ENCODE measurements at regions not wholly inside any gene's neighbourhood (a gene's known extent, or its start where the extent isn't known, plus 50 kb on each side); places are given as distances from the start of the nearest gene placed in this dataset.
A peak's percentile ranks its signal among the peaks of the same experiment; 100 is the strongest.

- Histone ChIP-seq H3K4me1 (ENCODE audit: control insufficient read depth, insufficient read depth, low read length) (no peaks in the 10 kb centered on the region), H3K27me3 (ENCODE audit: control insufficient read depth, insufficient read depth, low read length) (no peaks in the 10 kb centered on the region), H3K4me3 (ENCODE audit: low read length) (no peak overlapping the region), H3K9ac (ENCODE audit: low read length) (no peak overlapping the region), H3K36me3 (ENCODE audit: control insufficient read depth, insufficient read depth, low read length) (no peaks in the 10 kb centered on the region), H3K27ac (ENCODE audit: low read depth, low read length) (no peak overlapping the region)
Measured at GRCh38 chr3:115533218-115533617, 90.1 kb upstream of the GAP43 start.

- H3K4me3 ChIP-seq (ENCODE audit: low read length): no peak overlapping the region
- no peak overlapping the region for H3K9ac ChIP-seq (ENCODE audit: low read length)
- H3K36me3 ChIP-seq (ENCODE audit: control insufficient read depth, insufficient read depth, low read length): no peaks in the 10 kb centered on the region
- no peaks in the 10 kb centered on the region for H3K27me3 ChIP-seq (ENCODE audit: control insufficient read depth, insufficient read depth, low read length)
- H3K4me1 ChIP-seq (ENCODE audit: control insufficient read depth, insufficient read depth, low read length): no peaks in the 10 kb centered on the region
- no peak overlapping the region for H3K27ac ChIP-seq (ENCODE audit: low read depth, low read length)
Measured at GRCh38 chr3:115536171-115536570, 87.1 kb upstream of the GAP43 start.

DNA sequence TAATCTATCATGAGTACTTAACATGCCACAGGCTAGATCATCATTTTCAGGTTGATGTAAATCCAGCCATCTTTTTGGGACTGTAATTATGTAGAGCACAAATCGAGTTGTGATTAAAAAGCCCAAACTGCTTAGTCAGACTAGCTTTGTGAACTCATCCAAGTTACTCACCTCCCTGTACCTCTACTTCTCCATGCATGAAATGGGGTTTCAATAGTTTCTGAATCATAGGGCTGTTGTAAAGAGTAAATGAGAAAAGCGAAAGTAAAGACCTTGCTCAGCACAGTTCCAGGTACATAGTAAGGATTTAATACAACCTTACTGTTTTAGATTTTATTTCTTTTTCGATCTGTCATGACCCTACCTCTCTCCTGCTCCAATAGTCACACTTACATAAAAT is 85.6 kb upstream of the GAP43 start:
- Histone ChIP-seq H3K27ac (ENCODE audit: low read depth, low read length) (no peak overlapping the region), H3K9ac (ENCODE audit: low read length) (no peak overlapping the region), H3K36me3 (ENCODE audit: control insufficient read depth, insufficient read depth, low read length) (no peaks in the 10 kb centered on the region), H3K4me1 (ENCODE audit: control insufficient read depth, insufficient read depth, low read length) (no peaks in the 10 kb centered on the region), H3K27me3 (ENCODE audit: control insufficient read depth, insufficient read depth, low read length) (no peaks in the 10 kb centered on the region), H3K4me3 (ENCODE audit: low read length) (no peak overlapping the region)

DNA sequence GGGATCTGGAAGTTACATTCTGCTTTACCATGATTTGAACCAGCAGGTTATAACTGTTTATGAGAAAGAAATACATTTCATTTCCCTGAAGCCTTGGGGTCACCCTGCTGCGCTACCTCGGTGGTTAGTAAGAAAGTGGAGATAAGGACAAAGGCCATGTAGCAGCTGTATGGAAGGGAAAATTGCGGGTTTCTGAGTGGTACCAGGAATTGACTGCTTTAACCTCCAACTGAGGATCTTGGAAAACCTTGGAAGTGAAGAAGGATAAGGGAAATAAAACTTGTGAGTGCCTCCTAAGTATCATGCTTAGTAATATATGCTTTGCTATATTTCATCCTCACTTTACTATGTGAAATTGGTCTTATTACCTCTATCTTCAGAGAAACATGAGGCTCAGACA is 76.1 kb upstream of the GAP43 start:
- Histone ChIP-seq H3K4me3 (ENCODE audit: low read length) (no peak overlapping the region), H3K27me3 (ENCODE audit: control insufficient read depth, insufficient read depth, low read length) (no peaks in the 10 kb centered on the region), H3K4me1 (ENCODE audit: control insufficient read depth, insufficient read depth, low read length) (no peaks in the 10 kb centered on the region), H3K27ac (ENCODE audit: low read depth, low read length) (no peak overlapping the region), H3K9ac (ENCODE audit: low read length) (no peak overlapping the region), H3K36me3 (ENCODE audit: control insufficient read depth, insufficient read depth, low read length) (no peaks in the 10 kb centered on the region)

DNA sequence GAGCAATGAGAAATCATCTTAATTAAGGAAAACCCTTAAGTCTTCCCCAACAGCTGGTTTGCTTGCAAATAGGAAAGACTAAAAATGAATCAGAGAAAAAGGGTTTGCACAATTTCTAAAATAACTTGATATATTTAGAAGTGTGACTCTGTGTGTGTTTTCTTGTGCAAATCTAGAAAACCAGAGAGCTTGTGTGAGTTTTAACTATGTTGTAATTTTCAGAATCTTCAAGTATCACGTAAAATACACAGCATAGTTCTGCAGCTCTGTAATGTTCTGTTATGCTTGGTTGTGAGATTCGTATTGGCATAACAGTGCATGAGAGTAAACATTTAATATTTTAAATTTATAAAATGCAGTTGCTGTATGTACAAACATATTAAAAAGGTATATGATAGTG is 74.7 kb upstream of the GAP43 start:
- no peaks in the 10 kb centered on the region for H3K36me3 ChIP-seq (ENCODE audit: control insufficient read depth, insufficient read depth, low read length)
- no peaks in the 10 kb centered on the region for H3K4me1 ChIP-seq (ENCODE audit: control insufficient read depth, insufficient read depth, low read length)
- H3K27ac ChIP-seq (ENCODE audit: low read depth, low read length): no peak overlapping the region
- no peak overlapping the region for H3K9ac ChIP-seq (ENCODE audit: low read length)
- no peak overlapping the region for H3K4me3 ChIP-seq (ENCODE audit: low read length)
- no peaks in the 10 kb centered on the region for H3K27me3 ChIP-seq (ENCODE audit: control insufficient read depth, insufficient read depth, low read length)

DNA sequence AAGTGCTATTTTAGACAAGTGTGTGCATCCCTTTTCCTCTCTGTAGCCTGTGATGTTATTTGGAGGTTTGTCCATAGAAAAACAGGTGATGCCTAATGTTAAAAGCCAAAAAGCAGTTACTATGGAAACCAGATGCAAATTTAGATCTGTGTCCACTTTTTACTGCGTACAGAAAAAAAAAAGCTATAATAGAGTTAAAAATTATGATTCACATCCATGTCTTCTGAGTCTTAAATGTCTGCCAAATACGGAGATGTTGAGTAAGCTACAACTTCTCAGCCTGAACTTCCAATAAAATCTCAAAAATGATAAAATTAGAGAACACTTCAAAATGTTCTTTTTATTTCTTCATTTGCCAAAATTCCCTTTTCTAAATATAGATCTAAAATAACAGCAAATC is 74.2 kb upstream of the GAP43 start:
- Histone ChIP-seq H3K4me1 (ENCODE audit: control insufficient read depth, insufficient read depth, low read length) (no peaks in the 10 kb centered on the region), H3K27ac (ENCODE audit: low read depth, low read length) (no peak overlapping the region), H3K4me3 (ENCODE audit: low read length) (no peak overlapping the region), H3K27me3 (ENCODE audit: control insufficient read depth, insufficient read depth, low read length) (no peaks in the 10 kb centered on the region), H3K9ac (ENCODE audit: low read length) (no peak overlapping the region), H3K36me3 (ENCODE audit: control insufficient read depth, insufficient read depth, low read length) (no peaks in the 10 kb centered on the region)

DNA sequence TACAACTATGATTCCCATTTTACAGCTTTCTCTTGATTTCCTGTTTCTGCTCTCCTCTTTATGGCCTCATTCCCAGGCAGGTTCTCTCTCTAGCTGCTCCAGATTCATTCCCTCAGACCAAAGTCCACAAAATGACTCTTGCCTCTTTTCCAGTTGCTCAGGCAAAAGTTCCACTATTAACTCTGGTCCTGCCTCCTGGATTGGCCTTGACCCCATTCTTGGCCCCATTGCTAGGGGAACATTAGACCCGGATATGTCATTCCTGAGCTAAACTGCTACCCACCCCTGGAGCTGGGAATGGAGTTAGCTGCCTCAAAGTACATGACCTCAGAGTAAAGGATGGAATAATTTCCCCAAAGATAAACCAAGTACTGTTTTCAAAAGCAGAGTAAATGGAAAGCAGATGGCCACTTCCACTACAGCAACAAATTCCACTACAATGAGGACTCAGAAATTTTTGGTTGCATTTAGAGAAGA is 73.0 kb upstream of the GAP43 start:
- no peak overlapping the region for H3K9ac ChIP-seq (ENCODE audit: low read length)
- peak overlapping the region; percentile 14 for H3K27ac ChIP-seq (ENCODE audit: low read depth, low read length)
- no peaks in the 10 kb centered on the region for H3K36me3 ChIP-seq (ENCODE audit: control insufficient read depth, insufficient read depth, low read length)
- no peak overlapping the region for H3K4me3 ChIP-seq (ENCODE audit: low read length)
- no peaks in the 10 kb centered on the region for H3K27me3 ChIP-seq (ENCODE audit: control insufficient read depth, insufficient read depth, low read length)
- no peaks in the 10 kb centered on the region for H3K4me1 ChIP-seq (ENCODE audit: control insufficient read depth, insufficient read depth, low read length)

DNA sequence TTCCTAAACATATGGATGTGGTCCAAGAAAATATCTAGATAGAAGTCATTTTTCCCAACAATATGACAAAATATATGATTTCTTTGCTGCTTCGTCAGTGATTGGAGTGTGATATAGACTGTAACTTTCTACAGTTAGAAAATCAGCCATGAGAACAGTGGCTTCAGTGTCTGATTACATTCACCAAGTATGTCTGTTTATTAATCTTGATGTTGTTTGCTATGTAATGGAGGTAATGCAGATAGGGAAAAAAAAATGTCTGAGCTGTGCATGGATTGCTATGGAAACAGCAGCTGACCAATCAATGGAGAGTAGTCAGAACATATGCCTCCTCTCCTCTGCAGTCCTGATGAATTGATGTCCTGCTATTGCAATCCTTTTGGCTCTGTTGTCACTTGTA is 72.3 kb upstream of the GAP43 start:
- Histone ChIP-seq H3K4me1 (ENCODE audit: control insufficient read depth, insufficient read depth, low read length) (no peaks in the 10 kb centered on the region), H3K4me3 (ENCODE audit: low read length) (no peak overlapping the region), H3K36me3 (ENCODE audit: control insufficient read depth, insufficient read depth, low read length) (no peaks in the 10 kb centered on the region), H3K27ac (ENCODE audit: low read depth, low read length) (no peak overlapping the region), H3K27me3 (ENCODE audit: control insufficient read depth, insufficient read depth, low read length) (no peaks in the 10 kb centered on the region), H3K9ac (ENCODE audit: low read length) (no peak overlapping the region)

DNA sequence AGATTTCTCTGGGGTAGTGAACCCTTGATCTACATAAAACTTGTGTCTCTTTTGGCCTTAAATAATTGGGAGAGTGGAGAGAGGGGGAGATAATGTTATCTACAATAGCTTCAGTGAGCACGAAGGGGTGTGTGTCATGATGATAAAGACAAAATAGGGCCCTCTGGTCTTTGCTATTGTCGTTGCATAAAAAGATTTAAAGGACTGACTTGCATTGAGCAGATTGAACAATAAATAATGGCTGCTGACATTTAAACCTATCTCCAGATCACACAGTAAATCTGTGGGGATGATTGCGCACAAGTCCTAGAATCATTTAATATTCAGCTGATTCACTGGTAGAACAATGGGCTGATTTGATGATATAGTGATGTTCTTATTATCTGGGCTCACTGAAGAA is 71.3 kb upstream of the GAP43 start:
- Histone ChIP-seq H3K4me1 (ENCODE audit: control insufficient read depth, insufficient read depth, low read length) (no peaks in the 10 kb centered on the region), H3K27me3 (ENCODE audit: control insufficient read depth, insufficient read depth, low read length) (no peaks in the 10 kb centered on the region), H3K36me3 (ENCODE audit: control insufficient read depth, insufficient read depth, low read length) (no peaks in the 10 kb centered on the region), H3K4me3 (ENCODE audit: low read length) (no peak overlapping the region), H3K9ac (ENCODE audit: low read length) (no peak overlapping the region), H3K27ac (ENCODE audit: low read depth, low read length) (no peak overlapping the region)

DNA sequence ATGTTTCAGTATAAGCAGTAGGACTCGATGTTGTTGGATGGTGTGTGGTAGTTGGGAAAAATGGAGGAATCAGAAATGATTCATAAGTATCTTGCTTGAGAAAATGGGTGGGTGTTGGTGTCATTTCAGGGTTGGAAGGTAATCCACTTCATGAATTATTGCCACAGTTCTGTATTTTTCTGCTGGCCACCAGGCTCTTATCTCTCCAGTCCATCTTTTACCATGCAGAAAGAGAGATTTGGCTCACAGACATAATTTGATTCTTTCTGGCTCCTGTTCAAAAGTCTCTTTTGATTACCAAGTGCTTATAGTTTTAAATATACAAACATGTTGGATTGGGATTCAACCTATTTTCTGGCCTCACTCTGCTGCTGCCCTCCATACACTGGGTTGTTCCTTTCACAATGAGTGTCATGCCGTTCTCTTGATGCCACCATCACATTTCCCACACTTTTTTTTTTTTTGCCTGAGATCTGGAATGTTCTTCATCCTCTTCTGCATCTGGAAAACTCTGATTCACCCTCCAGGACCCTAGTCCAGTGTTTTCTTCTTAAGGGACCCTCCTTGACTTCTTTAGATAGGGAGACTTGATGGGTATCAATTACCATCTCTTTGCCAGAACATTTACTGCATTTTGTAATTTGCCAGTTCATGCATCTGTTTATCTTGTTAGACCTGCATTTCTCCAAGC is 69.4 kb upstream of the GAP43 start:
- Histone ChIP-seq H3K4me3 (ENCODE audit: low read length) (no peak overlapping the region), H3K27ac (ENCODE audit: low read depth, low read length) (no peak overlapping the region), H3K36me3 (ENCODE audit: control insufficient read depth, insufficient read depth, low read length) (no peaks in the 10 kb centered on the region), H3K9ac (ENCODE audit: low read length) (no peak overlapping the region), H3K4me1 (ENCODE audit: control insufficient read depth, insufficient read depth, low read length) (no peaks in the 10 kb centered on the region), H3K27me3 (ENCODE audit: control insufficient read depth, insufficient read depth, low read length) (no peaks in the 10 kb centered on the region)

DNA sequence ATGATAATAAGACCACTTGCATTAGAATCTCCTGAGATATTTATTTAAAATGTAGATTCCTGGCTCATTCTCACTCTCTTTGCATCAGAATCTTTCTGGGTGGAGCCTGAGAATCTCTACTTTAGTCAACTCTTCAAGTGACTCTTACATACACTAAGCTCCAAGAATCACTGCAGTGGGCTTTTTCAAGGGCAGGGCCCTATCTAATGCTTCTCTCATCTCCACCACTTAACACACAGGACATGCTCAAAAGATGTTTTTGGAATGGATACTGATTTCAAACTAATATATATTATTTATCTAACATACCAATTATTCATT is 68.9 kb upstream of the GAP43 start:
- no peak overlapping the region for H3K9ac ChIP-seq (ENCODE audit: low read length)
- H3K36me3 ChIP-seq (ENCODE audit: control insufficient read depth, insufficient read depth, low read length): no peaks in the 10 kb centered on the region
- no peaks in the 10 kb centered on the region for H3K4me1 ChIP-seq (ENCODE audit: control insufficient read depth, insufficient read depth, low read length)
- no peaks in the 10 kb centered on the region for H3K27me3 ChIP-seq (ENCODE audit: control insufficient read depth, insufficient read depth, low read length)
- no peak overlapping the region for H3K27ac ChIP-seq (ENCODE audit: low read depth, low read length)
- H3K4me3 ChIP-seq (ENCODE audit: low read length): no peak overlapping the region

DNA sequence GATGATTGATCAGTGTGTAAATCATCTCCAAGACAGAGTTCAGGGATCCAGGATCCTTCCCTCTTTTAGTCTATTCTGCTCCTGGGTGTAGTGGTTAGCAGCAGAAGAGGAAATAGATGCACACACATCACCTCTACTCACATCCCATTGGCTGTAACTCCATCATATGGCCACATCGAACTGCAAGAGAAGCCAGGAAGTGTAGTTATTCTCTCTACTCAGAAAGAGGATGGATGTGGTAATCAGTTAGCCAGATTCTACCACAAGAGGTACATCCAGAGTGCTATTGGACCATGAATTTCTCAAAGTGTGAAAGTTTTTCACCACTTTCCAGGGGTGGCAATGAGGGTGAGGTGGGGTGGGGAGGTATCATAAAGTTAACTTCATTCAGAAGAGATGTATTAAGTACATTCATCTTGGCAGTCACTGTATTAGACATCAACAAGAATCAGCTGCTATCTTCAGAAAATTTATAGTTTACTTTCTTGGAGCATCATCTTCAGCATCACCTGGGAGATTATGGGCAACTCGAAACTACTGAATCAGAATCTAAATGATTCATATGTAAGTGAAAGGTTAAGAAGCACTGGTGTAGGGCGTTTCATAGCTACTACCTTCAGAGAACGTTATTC is 60.6 kb upstream of the GAP43 start:
- H3K4me1 ChIP-seq (ENCODE audit: control insufficient read depth, insufficient read depth, low read length): no peaks in the 10 kb centered on the region
- no peaks in the 10 kb centered on the region for H3K36me3 ChIP-seq (ENCODE audit: control insufficient read depth, insufficient read depth, low read length)
- no peaks in the 10 kb centered on the region for H3K27me3 ChIP-seq (ENCODE audit: control insufficient read depth, insufficient read depth, low read length)
- no peak overlapping the region for H3K4me3 ChIP-seq (ENCODE audit: low read length)
- no peak overlapping the region for H3K27ac ChIP-seq (ENCODE audit: low read depth, low read length)
- H3K9ac ChIP-seq (ENCODE audit: low read length): no peak overlapping the region

DNA sequence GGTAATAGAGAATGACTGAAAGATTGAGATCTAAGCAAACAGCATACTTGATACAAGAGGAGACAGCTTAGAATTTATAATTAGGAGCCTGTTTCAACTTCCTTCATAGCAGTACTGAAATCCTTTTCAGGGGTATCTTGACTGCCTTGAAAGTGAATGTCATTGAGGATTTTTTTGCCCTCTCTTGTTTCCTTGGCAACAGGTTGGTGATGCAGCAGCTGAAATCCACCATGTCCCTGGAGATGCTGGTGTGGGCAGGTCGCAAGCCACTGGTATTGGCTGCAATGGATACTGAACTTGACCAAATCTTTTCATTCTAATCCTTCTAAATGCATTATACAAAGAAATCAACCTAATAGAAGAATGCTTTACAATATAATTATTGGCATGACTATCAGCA is 59.3 kb upstream of the GAP43 start:
- Histone ChIP-seq H3K27me3 (ENCODE audit: control insufficient read depth, insufficient read depth, low read length) (no peaks in the 10 kb centered on the region), H3K4me1 (ENCODE audit: control insufficient read depth, insufficient read depth, low read length) (no peaks in the 10 kb centered on the region), H3K4me3 (ENCODE audit: low read length) (no peak overlapping the region), H3K36me3 (ENCODE audit: control insufficient read depth, insufficient read depth, low read length) (no peaks in the 10 kb centered on the region), H3K27ac (ENCODE audit: low read depth, low read length) (no peak overlapping the region), H3K9ac (ENCODE audit: low read length) (no peak overlapping the region)

Measured in rectal smooth muscle tissue (tissue), 1 donor.